Jurkat, Clone E6-1 (cell line): ENCODE measurements at regions not wholly inside any gene's neighbourhood (a gene's known extent, or its start where the extent isn't known, plus 50 kb on each side); places are given as distances from the start of the nearest gene placed in this dataset.

Experiments
- DNase-seq: peaks from one replicate; pipeline ENCODE4 v3.0.0-alpha.2; 2011; ENCODE audit warnings: low read depth, low spot score
- H3K4me3 ChIP-seq: 2 replicates; pipeline ENCODE4 v1.5.1; 2011; ENCODE audit warnings: mild to moderate bottlenecking, low read length, control low read depth, moderate library complexity

DNA sequence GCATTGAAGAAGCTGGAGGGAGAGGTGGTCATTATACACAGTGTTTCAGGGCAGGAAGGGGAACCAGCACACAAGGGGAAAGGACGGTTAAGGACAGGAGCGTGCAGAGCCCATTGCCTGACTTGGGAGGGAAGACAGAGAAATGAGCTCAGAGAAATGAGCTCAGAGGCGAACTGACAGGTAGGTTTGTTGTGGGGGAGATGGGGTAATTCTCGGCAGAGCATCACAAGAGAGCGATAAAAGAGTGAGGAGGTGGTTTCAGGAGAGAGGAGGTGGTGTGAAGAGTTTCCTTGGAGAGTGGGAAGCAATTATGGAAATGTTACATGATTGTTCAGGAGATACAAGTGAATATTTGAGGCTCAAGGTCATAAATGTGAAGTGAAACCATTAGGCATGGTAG is 61.0 kb downstream of the MRGPRX1 start:
- DNase-seq: no peak
- H3K4me3 ChIP-seq: no peak overlapping the region

- H3K4me3 ChIP-seq: no peak overlapping the region
- DNase-seq: no peak
Observed at GRCh38 chr11:18865951-18866350, 73.3 kb downstream of the MRGPRX1 start.

GRCh38 chr11:18865261-18865660 is 73.7 kb upstream of the PTPN5 start:
- no peak overlapping the region for H3K4me3 ChIP-seq
- no peak for DNase-seq

- DNase-seq: peak; percentile 37
- no peak overlapping the region for H3K4me3 ChIP-seq
Observed at GRCh38 chr11:18853086-18853720, 61.6 kb upstream of the PTPN5 start.

- DNase-seq: no peak
- no peak overlapping the region for H3K4me3 ChIP-seq
Observed at GRCh38 chr11:18849406-18849805, 57.8 kb upstream of the PTPN5 start.

DNA sequence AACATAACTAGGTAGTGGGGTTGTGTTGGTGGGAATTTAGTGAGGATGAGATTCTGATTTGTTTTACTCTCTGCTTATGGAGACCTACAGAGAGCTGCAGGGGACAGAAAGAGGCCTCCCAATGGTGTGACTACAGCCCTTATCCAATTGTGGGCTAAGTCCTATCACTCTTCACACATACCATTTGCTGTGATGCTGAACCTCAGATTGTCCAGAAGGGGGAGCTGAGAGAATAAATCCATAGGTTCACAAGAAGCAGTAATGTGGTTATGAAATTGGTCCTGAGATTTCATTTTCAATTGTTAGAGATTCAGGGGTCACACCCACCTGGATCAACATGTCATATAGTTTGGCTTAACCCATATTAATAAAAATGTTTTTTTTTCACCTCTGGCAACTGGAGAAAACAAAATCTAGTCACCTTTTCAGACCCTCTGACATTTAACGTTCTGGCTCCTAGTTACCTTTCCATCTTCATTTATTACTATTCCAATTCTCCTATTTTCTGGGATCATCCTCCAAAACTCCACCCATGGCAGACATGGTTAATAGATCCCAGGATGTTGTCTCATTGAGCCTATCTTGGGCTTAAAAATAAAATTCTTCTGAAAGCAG is 53.3 kb upstream of the PTPN5 start:
- peak; percentile 32 for DNase-seq
- H3K4me3 ChIP-seq: no peak overlapping the region
